ENCODE measurements at regions not wholly inside any gene's neighbourhood (a gene's known extent, or its start where the extent isn't known, plus 50 kb on each side); places are given as distances from the start of the nearest gene placed in this dataset.
"Not testable (repeated sequence)": the region's sequence is repeated elsewhere in the genome, so short reads cannot be mapped to it uniquely, and the experiment has no call there.

GRCh38 chr4:60404027-60404426 is 796.1 kb upstream of the ADGRL3 start:
- FAIRE-seq: no peak
- DNase-seq (ENCODE audit: insufficient read length, low spot score): no peak

- no peak for FAIRE-seq
- DNase-seq (ENCODE audit: insufficient read length, low spot score): no peak
Measured at GRCh38 chr4:60422439-60422838, 777.7 kb upstream of the ADGRL3 start.

DNA sequence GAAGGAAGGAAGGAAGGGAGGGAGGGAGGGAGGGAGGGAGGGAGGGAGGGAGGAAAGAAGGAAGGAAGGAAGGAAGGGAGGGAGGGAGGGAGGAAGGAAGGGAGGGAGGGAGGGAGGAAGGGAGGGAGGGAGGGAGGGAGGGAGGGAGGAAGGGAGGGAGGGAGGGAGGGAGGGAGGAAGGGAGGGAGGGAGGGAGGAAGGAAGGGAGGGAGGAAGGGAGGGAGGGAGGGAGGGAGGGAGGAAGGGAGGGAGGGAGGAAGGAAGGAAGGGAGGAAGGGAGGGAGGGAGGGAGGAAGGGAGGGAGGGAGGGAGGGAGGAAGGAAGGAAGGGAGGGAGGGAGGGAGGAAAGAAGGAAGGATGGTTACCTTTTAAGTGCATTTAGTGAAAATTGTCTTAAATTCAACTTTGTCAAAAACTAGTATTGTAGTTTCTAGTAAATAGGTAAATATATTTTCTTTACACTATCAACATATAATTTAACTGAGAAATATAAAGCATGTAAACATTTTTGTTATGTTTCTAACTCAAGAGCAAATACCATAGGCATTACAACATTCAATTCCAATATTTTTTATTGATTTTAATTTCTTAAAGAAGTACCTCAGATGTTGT is 776.4 kb upstream of the ADGRL3 start:
- not testable (repeated sequence) for FAIRE-seq

DNA sequence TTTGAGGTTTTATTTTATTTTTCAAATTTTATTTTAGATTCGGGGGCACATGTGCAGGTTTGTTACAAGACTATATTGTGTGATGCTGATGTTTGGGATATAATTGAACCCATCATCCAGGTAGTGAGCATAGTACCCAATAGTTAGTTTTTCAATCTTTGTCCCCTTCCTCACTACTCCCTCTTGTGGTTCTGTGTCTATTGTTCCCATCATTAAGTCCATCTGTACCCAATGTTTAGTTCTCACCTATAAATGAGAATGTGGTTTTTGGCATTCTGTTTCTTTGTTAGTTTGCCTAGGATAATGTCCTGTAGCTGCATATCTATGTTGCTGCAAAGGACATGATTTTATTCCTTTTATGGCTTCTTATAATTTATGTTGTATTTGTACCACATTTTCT is 767.2 kb upstream of the ADGRL3 start:
- DNase-seq (ENCODE audit: insufficient read length, low spot score): no peak
- FAIRE-seq: no peak

More for the DNA sequence above, 776.4 kb upstream of the ADGRL3 start:
- DNase-seq (ENCODE audit: insufficient read length, low spot score): not testable (repeated sequence)

DNA sequence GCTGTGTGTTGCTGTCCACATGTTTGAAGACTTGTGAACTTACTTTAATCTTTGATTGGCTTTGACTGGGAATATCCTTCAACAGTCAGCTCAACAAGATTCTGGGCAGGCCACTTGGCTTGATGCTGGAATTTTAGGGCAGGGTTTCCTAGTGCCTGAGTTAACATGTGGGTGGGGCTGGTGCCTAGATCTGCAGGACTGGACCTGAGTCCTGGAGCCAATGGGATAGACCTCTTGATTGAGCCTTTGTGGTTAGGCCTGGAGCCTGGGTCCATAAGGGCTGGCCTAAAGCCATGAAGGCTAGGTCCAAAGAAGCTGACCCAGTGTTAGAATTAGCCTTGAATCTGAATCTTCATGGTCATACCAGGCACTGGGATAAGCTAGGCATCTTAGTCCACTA is 757.1 kb upstream of the ADGRL3 start:
- FAIRE-seq: no peak
- no peak for DNase-seq (ENCODE audit: insufficient read length, low spot score)

GRCh38 chr4:60443796-60444195 is 756.3 kb upstream of the ADGRL3 start:
- DNase-seq (ENCODE audit: insufficient read length, low spot score) (no peak), FAIRE-seq (no peak)

DNA sequence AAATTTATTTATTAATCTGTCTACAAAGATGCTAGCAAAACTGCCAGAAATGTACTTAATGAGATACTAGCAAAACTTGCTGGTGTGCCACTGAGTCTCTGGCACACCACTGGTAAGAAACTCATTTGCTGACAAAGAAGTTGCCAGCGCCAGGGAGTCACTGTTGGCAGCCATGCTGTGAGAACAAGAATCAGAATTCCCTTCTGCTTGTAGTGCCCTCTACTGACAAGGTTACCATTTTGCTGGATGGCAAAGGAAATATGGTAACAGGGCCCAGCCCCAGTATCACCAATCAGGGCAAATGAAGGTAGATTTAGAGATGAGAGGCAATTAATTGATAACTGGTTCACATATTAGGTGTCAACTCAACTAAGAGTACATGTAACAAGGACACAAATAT is 750.1 kb upstream of the ADGRL3 start:
- FAIRE-seq (no peak), DNase-seq (ENCODE audit: insufficient read length, low spot score) (no peak)

DNA sequence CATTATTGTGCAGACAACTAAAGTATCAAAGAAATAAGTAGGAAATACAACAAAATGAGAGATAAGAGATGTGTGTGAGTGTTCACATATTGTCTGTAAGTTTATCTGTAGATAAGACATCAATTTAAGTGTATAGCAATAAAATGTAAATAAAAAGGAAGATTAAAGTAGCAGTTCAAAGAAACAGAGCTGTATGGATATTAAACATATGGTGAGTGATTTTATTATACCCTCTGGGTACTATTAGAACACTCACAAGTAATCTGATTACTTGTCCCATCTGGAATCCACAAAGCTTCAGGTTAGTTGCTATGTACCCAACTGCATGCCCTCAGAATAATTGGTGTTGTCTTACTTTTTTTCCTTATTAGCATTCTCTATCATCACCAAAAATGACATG is 747.9 kb upstream of the ADGRL3 start:
- FAIRE-seq (no peak), DNase-seq (ENCODE audit: insufficient read length, low spot score) (no peak)

GRCh38 chr4:60455380-60455779 is 744.7 kb upstream of the ADGRL3 start:
- FAIRE-seq (no peak), DNase-seq (ENCODE audit: insufficient read length, low spot score) (no peak)

- DNase-seq (ENCODE audit: insufficient read length, low spot score) (no peak), FAIRE-seq (no peak)
Measured at GRCh38 chr4:60461551-60461950, 738.6 kb upstream of the ADGRL3 start.

- DNase-seq (ENCODE audit: insufficient read length, low spot score) (no peak), FAIRE-seq (no peak)
Measured at GRCh38 chr4:60463857-60464502, 736.1 kb upstream of the ADGRL3 start.

GRCh38 chr4:60482921-60483351 is 717.2 kb upstream of the ADGRL3 start:
- DNase-seq (ENCODE audit: insufficient read length, low spot score): no peak
- no peak for FAIRE-seq

DNA sequence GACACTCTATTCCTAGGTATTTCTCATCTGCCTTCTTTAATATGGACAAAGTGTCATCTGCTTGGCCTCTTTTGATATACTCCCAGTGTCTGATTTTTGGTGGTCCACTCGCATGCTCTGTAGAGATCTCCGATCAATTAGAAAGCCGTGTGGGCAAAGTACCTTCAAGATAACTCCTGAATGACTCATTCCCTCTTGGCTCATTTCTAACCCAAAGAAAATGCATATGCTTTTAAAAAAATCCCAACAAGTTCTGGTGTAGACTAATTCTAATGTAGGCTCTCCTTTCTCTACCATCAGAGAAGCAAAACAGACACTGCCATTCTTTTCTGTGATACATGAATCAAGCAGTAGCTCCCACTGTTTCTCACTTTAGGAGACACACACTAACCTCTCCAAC is 714.9 kb upstream of the ADGRL3 start:
- no peak for FAIRE-seq
- no peak for DNase-seq (ENCODE audit: insufficient read length, low spot score)

GRCh38 chr4:60487118-60487761 is 712.9 kb upstream of the ADGRL3 start:
- FAIRE-seq; DNase-seq (ENCODE audit: insufficient read length, low spot score): not testable (repeated sequence)

GRCh38 chr4:60500810-60501209 is 699.3 kb upstream of the ADGRL3 start:
- no peak for DNase-seq (ENCODE audit: insufficient read length, low spot score)
- FAIRE-seq: no peak

GRCh38 chr4:60502733-60503132 is 697.4 kb upstream of the ADGRL3 start:
- FAIRE-seq (no peak), DNase-seq (ENCODE audit: insufficient read length, low spot score) (no peak)

GRCh38 chr4:60506061-60506460 is 694.1 kb upstream of the ADGRL3 start:
- FAIRE-seq (no peak), DNase-seq (ENCODE audit: insufficient read length, low spot score) (no peak)

- no peak for DNase-seq (ENCODE audit: insufficient read length, low spot score)
- no peak for FAIRE-seq
Measured at GRCh38 chr4:60522265-60522664, 677.9 kb upstream of the ADGRL3 start.

DNA sequence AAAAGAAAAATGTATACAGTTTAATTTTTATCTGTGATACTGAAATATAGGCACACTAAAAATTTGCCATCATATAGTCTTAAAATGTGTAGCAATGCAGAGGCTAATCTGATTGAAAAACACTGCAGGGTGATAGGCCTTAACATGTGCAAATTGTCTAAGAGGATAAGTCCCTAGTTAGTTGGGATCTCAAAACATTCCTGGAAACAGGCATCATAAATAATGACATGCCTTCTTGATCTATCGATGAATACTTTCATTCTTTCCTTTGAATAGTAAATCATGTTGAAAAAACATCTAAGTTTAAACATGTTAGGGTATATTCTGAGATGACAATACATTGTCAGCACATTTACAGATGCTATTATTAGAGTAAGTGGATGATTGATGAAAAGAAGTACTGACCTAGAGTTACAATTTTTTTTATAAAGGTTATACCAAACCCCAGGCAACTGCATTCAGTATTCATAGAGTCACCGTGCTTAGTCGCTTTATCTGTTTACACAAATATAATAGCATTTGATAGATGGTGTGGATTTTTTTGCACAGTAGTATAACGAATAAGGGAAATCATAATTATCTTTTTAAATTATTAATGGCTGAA is 668.2 kb upstream of the ADGRL3 start:
- DNase-seq (ENCODE audit: insufficient read length, low spot score): no peak
- FAIRE-seq: no peak

DNA sequence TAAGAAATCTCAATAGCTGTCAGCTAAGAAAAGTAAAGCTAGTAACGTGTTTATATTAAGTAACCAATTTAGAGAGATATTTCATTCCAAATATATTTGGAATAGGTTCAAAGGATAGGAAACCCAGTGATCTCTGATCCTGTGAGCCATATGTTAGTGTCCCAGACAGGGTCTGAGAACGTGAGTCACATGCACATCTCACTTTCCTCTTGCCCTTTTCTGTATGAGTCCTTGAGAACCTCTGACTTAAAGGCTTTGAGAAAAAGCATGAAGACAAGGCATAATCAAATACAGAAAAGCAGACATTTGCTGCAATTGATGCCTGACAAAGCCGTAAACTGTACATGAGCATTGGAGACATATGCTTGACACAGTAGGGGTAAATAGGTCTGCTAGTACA is 655.1 kb upstream of the ADGRL3 start:
- DNase-seq (ENCODE audit: insufficient read length, low spot score) (no peak), FAIRE-seq (no peak)

- DNase-seq (ENCODE audit: insufficient read length, low spot score) (no peak), FAIRE-seq (no peak)
Measured at GRCh38 chr4:60562334-60562733, 637.8 kb upstream of the ADGRL3 start.

GRCh38 chr4:60565558-60565957 is 634.6 kb upstream of the ADGRL3 start:
- FAIRE-seq: no peak
- no peak for DNase-seq (ENCODE audit: insufficient read length, low spot score)
